ENCODE measurements at regions not wholly inside any gene's neighbourhood (a gene's known extent, or its start where the extent isn't known, plus 50 kb on each side); places are given as distances from the start of the nearest gene placed in this dataset.
A peak's percentile ranks its signal among the peaks of the same experiment; 100 is the strongest.

DNA sequence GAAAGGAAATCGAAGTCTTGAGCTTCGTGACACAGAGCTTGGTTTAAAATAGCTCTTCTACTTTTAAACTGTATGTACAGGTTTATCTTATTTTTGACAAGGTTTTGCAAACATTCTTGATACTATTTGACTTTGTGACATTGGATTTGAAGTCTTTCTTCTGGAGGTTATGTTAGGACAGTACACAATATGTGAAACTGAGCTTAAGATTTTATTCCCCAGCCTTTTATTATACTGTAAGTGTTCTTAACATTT is 95.2 kb upstream of the BTBD3 start:
- no peak for DNase-seq

DNA sequence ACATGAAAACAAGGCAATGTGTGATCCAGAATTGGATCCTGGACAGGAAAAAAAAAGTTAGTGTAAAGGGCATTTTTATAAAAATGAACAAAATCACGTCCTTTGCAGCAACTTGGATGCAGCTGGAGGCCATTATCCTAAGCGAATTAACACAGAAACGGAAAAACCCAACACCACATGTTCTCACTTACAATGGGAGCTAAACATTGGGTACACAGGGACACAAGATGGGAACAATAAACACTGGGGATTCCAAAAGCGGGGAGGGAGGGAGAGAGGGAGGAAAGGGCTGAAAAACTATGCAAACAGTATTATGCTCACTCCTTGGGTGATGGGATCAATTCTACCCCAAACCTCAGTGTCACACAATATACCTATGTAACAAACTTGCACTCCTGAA is 91.4 kb upstream of the BTBD3 start:
- no peak for DNase-seq

DNA sequence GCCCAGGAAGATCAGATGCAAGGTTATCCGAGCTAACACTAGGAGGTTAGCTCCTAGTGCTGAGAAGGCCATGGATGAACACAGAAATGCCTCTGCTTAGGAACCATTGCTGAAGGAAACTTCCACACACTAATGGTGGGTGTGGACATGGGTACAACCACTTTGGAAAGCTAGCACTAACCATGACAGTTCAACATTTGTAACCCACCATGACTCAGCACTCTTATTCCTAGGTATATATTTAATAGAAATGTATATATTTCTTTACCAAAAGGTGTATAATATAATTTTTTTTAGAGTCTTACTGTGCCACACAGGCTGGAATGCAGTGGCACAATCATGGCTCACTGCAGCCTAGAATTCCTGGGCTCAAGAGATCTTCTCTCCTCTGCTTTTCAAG is 85.3 kb upstream of the BTBD3 start:
- no peak for DNase-seq

DNA sequence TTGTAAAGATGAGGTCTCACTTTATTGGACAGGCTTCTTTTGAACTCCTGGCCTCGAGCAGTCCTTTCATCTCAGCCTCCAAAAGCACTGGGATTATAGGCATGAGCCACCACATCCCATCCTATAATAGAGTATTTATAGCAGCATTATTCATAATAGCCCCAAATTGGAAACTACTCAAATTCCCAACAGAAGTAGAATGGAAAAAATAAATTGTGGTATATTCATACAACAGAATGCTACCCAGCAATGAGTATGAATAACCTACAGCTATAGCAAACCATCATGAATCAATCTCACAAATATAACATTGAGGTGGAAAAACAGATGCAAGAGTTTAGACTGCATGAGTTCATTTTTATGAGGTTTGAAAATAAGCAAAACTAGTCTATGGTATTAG is 84.8 kb upstream of the BTBD3 start:
- DNase-seq = no peak

DNA sequence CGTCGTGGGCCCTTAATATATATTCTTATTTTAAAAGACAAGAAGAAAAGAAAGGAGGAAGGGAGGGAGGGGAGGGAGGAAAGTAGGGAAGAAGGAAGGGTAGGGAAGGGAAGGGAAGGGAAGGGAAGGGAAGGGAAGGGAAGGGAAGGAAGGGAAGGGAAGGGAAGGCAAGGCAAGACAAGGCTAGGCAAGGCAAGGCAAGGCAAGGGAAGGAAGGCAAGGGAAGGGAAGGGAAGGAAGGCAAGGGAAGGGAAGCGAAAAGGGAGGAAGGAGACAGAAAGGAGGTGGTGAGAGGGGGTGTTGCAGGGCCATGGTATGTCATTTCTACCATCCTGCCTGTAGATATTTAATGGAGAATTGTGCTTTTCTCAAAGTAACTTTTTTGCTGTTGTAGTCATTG is 83.9 kb upstream of the BTBD3 start:
- DNase-seq = no peak

DNA sequence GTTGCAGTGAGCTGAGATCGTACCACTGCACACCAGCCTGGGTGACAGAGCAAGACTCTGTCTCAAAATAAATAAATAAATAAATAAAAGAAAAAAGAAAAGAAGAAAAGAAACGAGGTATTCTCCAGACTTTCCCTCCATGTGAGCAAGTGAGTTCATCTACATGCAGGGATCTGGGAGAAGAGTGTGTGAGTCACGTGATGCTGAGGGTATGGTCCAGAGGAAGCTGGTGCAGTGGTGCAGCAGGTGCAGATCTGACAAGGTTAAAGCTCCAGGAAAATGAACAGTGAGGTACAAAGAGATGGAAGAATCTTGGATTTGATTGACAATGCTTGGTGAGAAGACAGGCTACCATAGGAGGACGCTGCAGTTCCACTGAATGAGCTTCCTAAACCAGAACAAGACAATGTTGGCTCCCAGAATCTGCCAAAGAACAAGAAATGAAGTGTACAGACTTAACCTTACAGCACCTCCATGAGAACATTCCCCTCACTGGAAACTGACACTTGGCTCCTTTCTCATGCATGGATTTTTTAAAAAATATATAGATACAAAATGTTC is 79.5 kb upstream of the BTBD3 start:
- DNase-seq = no peak

DNA sequence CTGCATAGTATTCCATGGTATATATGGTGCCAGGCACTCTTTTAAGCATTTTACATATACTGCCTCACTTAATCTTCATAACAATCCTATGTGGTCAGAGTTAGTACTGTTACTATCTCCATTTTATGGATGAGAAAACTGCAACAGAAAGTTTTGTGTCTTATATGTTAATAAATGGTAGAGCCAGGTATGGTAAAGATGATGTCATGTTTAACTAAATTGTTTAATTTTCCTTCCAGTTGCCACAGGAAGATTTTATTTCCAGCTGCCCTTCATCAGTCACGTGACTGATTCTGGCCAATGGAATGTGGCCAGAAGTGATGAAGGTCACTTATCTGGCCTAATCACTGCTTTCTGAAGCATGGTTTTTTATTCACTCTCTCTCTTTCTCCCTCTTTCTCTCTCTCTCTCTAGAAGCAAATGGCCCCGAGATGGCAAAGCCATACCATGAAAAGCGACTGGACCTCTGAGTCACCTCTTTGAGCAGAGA is 75.7 kb upstream of the BTBD3 start:
- DNase-seq = no peak

DNA sequence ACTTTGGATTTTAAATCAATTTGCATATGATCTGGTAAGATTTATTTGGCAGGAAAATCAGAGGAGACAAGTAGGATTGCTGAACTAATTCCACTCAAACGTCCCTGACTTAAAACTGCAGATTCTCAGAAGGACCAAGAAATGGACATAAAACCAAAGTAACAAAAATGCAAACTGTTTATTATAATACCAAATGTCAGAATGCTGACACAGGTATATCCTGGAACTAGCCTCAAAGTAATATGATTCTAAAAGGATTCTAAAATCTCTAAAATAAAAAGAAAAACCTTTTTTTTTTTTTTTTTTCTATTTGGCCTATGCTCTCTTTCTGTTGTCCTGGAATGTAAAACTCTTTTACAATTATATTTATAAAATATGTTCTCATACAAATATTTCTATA is 74.4 kb upstream of the BTBD3 start:
- DNase-seq = no peak

DNA sequence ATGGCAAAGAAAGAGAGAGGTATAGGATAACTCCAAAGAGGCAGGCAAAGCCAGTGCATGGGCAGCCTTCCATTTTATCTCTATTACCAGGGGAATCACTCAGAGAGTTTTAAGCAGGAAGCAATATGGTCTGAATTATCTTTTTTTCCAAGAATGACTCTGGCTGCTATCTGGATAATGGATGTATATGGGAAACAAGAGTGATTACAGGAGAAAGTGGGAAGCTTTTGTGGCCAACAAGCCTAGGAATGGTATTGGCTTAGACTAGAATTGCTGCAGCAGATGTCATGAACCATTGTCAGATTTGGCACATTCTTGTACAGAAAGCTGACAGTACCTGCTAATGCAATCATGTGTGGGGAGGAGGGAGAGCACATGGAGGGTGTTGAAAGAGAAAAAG is 73.0 kb upstream of the BTBD3 start:
- no peak for DNase-seq

DNA sequence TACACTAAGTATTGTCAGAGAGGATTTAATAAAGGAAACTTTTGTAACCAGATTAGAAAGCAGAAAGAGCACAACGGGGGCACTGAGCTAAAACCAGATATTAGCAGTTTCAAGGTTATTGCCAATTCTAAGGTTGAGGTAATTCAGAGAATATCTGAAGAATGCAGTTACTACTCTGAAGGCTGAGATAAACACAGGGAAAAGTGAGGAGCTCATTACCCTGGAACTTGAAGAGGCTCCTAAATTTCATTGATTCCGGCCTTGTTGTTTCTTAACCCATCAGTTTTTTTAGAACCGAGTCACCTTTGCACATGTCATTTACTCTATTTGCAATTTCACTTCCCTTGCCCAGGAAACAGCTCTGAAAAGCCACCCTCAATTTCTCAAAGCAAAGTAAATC is 72.4 kb upstream of the BTBD3 start:
- no peak for DNase-seq

DNA sequence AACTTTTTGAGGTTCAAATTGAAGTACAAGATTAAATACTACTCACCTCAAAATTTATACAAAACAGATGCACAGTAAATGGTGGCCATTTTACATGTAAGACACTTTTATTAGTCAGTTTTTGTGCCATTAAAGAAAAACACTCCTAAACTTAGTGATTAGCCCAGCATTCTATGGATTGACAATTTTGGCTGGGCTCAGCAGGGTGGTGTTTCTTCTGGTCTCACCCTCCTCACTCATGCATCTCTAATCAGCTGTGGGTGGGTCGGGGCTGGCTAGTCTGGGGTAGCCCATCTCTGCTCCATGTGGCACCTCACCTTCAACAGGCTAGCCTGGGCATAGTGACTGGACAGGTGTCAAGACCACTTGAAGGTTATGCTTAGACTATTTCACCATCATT is 71.6 kb upstream of the BTBD3 start:
- DNase-seq = no peak

DNA sequence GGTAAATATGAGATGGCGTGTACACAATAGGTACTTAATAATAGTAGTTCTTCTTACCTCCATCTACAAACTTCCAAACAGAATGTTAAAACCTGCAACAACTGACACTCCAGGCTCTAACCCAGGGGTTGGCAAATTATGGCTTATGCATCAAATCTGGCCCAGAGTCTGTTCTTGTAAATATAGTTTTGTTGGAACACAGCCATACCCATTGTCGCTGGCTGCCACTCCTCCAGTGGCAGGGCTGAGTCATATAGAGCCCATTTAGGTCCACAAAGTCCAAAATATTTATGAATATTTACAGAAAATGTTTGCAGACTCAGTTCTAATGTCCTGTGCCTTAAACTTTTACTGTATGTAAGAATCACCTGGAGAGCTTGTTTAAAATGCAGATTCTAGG is 69.9 kb upstream of the BTBD3 start:
- no peak for DNase-seq

DNA sequence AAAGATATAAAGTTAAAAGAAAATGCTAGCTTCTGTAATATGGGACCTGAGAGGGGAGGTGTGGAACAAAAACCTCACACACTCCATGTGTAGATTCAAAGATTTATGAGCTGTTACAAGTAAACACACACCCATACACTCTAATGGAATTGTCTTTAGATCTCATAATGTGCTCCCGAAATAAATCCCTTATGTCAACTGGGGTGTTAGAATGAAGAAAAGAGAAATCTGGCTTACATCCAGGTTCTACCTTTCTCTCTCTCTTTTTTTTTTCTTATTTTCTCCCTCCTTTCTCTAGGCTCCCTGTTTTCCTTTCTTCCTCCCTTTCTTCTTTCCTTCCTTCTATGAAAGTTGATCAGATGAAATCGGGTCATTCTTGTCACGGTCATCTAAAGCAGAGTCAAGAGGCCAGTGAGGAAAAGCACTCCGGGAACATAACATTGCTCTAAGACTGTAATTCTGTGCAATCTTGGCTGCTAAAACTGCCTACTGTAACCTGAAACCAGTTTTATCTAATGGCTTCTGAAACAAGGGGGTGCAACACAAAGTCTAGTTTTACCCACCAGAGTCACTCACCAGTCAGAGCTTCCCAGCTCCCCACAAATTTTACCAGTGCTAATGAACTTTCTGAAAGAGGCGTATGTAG is 68.3 kb upstream of the BTBD3 start:
- DNase-seq = peak; percentile 10

DNA sequence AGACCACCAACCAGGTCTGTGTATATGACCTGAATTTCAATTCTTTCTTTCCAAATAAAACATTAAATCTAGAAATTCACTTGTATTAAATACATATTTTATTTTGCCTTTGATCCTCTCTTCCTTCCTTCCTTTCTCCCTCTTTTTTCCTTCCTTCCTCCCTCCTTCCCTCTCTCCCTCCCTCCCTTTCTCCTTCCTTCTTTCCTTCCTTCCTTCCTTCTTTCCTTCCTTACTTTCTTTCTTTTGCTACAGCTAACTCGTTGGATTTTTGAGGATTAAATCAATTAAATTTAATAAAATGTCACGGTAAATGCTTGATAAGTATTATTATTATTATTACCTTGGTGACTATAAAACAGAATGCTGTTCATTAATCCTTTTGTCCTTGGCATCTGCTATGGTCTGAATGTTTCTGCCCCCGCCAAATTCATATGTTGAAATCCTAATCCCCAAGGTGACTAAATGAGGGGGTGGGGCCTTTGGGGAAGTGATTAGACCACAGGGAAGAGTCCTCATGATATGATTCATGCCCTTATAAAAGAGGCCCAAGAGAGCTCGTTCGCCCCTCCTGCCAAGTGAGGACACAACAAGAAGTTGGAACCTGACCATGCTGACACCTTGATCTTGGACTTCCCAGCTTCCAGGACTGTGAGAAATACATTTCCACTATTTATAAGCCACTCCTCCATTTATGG is 67.6 kb upstream of the BTBD3 start:
- no peak for DNase-seq

DNA sequence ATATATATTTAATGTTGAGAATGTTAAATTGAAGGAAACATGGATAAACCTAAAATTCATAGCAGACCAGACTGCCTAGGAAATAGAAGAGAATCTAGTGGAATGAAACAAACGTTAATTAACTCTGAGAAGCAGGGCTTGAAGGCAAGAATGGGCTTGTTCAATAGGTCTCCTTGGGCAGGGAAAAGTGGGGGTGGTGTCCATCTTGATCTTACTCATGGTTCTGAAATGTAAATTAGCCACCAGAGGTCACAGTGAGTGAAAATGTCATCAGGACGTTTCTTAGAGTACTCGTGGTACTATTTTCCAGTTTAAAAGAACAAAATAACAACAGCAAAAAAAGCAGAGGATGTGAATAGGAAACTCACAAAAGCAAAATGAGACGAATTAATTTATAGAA is 66.8 kb upstream of the BTBD3 start:
- DNase-seq = no peak

DNA sequence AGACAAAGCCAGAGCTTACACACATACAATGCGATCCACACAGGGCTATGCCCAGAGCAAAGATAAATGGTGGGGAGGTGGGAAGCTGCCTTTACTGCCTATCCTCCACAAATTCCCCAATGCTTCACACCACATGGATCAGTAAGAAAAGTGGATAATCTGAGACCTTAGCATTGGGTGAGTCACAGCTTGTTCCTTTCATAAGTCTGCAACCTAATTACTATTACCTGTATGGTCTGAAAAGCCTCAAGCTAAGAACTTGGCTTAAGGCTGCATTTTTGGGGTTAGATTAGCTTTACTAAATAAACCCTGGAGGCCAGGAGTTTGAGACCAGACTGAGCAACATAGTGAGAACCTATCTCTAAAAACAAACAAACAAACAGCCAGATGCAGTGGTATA is 66.0 kb upstream of the BTBD3 start:
- DNase-seq = no peak

DNA sequence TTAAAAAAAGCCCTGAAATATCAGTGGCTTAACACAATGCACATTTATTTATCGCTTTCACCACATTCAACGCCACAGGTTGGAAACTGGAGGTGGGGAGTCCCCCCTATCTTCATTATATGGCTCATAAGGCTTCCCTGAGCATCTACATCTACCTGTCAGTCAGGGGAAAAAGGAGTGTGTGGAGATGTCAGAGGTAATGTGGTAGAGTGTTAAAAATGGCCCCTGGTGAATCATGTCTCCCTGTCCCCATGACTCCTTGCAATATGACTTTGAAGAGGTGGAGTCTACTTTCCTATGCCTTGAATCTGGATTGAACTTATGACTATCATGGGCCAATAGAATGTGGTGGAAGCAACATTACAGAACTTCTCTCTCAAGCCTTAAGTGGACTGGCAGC is 65.5 kb upstream of the BTBD3 start:
- no peak for DNase-seq

DNA sequence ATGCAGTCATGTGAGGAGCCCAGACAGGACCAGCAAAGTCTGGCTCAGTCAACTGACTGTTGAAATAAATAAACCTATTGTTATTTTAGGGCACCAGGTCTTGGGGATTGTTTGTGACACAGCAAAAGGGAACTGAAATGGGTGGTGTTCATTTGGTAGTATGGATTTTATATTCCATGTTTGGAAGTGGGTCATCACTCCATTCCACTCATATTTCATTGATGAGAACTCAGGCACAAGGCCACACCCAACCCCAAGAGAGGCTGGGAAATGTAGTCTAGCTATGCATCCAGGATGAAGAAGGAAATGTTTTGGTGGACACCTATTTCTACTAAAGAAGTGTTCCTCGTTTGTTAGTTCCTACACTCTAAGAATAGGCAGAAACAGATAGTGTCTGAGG is 64.9 kb upstream of the BTBD3 start:
- no peak for DNase-seq

DNA sequence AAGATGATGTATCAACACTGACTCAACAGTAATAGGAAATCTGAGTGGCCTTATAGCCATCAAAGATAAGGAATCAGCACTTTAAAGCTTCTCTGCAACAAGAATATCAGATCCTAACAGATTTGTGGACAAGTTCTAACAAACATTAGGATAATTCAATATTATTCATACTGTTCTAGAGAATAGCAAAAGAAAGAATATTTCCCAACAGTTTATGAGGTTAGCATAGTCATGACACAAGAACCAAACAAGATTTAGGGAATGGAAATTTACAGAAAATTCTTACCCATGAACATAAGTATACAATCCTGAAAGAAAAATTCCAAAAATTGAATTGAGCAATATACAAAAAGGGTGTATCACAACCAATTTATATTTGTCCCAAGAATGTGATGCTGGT is 64.3 kb upstream of the BTBD3 start:
- no peak for DNase-seq

DNA sequence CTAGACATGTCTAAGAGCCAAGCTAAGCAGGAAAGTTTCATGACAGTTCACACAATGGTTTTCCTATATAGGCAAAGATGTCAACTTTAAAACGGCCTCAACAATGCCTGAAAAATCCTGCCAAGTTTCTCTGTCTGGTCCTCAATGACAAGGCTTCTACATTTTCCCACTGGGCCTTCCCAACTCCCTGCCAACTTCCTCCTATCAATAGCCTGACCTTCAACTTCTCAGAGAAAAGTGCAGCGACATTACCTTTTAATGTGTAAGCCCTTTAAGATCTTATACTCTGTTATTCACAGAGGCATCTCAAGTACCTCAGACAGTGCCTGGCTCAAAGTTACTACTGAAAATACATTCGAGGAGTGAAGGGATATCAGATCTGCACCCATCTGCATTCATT is 56.2 kb upstream of the BTBD3 start:
- DNase-seq = no peak

DNA sequence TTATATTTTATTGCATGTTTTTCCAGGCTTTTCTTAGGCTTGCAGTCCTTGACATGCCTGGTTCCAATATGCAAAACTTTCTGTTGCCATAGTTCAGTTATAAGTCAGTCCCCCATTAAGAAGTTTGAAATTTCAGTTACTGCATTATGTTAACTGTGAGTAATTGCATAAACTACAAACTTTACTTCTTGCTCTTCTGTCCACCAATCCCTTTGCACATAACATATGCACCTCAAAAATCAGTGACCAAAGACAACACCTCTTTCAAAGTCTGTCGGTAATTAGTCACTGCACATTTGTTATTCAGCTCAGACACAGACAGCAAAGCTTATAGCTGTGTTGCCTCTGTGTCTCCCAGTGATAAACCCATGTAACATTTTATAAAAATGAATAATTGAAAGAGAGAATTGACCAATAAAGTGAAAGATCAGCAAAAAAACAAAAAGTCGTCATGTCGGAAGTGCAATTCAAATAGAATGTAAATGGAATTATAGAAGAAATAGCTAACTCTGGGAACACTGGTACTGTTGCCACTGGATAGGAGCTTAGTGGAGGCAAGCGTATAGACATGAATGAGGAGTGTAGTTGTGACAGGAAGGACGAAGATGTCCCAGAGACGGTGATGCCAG is 50.3 kb upstream of the BTBD3 start:
- no peak for DNase-seq
